ENCODE measurements at regions not wholly inside any gene's neighbourhood (a gene's known extent, or its start where the extent isn't known, plus 50 kb on each side); places are given as distances from the start of the nearest gene placed in this dataset.

DNA sequence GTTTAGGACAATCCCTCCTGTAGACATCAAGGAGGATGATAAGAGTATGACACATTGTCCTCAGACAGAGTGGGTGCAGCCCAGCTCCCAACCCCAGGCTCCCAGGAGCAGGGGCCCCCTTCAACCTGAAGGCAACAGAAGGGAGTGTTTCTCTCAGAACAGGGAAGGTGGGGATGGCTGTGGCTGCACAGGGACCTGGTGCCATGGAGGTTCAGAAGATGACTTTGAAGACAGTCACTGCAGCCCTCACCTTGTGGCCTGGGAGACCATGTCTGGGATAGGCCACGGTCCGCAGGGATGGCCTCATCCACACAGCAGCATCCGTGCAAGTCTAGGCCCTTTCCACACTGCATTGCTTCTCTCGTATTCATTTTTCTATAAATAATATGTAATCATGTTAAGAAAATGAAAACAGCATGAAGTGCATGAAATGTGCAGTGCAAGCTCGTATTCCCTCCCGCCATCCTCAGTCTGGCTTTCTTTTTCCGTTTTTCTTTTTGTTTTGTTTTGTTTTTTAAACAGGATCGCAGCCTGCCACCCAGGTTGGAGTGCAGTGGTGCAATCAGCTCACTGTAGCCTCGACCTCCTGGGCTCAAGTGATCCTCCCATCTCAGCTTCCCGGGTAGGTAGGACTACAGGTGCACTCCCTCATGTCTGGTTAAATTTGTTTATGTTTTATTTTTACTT is 71.1 kb downstream of the METRNL start:
- Histone ChIP-seq H3K4me1 (ENCODE audit: control insufficient read depth in 2 of 2, insufficient read depth in 2 of 2, low read length in 2 of 2) (no peaks in the 10 kb centered on the region), H3K9me3 (ENCODE audit: control insufficient read depth in 2 of 2, insufficient read depth in 1 of 2, low read length in 1 of 2) (no peaks in the 10 kb centered on the region), H3K27ac (ENCODE audit: low read depth in 1 of 2, low read length in 1 of 2) (no peak overlapping the region), H3K4me3 (ENCODE audit: low read length in 2 of 2) (no peak overlapping the region), H3K27me3 (ENCODE audit: control insufficient read depth in 2 of 2, insufficient read depth in 1 of 2, low read length in 1 of 2) (peaks cover 0 to 3% of the 10 kb centered on the region in 2 donors), H3K36me3 (ENCODE audit: control insufficient read depth in 2 of 2, insufficient read depth in 2 of 2, low read length in 1 of 2) (no peaks in the 10 kb centered on the region)
- DNase-seq (ENCODE audit: low read depth in 6 of 9, low spot score in 9 of 9): no peak
- 83% methylated on average over 10 of the region's 10 CpGs for WGBS

GRCh38 chr17:83151056-83151441 is 71.6 kb downstream of the METRNL start:
- no peak for DNase-seq (ENCODE audit: low read depth in 6 of 9, low spot score in 9 of 9)
- 96% methylated on average over 16 of the region's 16 CpGs for whole genome bisulfite sequencing
- peaks cover 0 to 3% of the 10 kb centered on the region in 2 donors for H3K27me3 ChIP-seq (ENCODE audit: control insufficient read depth in 2 of 2, insufficient read depth in 1 of 2, low read length in 1 of 2)

GRCh38 chr17:83151442-83152226 is 72.2 kb downstream of the METRNL start:
- Histone ChIP-seq H3K9me3 (ENCODE audit: control insufficient read depth in 2 of 2, insufficient read depth in 1 of 2, low read length in 1 of 2) (no peaks in the 10 kb centered on the region), H3K27me3 (ENCODE audit: control insufficient read depth in 2 of 2, insufficient read depth in 1 of 2, low read length in 1 of 2) (peaks cover 0 to 3% of the 10 kb centered on the region in 2 donors), H3K27ac (ENCODE audit: low read depth in 1 of 2, low read length in 1 of 2) (no peak overlapping the region), H3K4me3 (ENCODE audit: low read length in 2 of 2) (no peak overlapping the region), H3K4me1 (ENCODE audit: control insufficient read depth in 2 of 2, insufficient read depth in 2 of 2, low read length in 2 of 2) (no peaks in the 10 kb centered on the region), H3K36me3 (ENCODE audit: control insufficient read depth in 2 of 2, insufficient read depth in 2 of 2, low read length in 1 of 2) (no peaks in the 10 kb centered on the region)
- no peak for DNase-seq (ENCODE audit: low read depth in 6 of 9, low spot score in 9 of 9)
- WGBS: 96% methylated on average over 32 of the region's 32 CpGs

More at GRCh38 chr17:83151056-83151441, 71.6 kb downstream of the METRNL start:
- Histone ChIP-seq H3K36me3 (ENCODE audit: control insufficient read depth in 2 of 2, insufficient read depth in 2 of 2, low read length in 1 of 2) (no peaks in the 10 kb centered on the region), H3K4me1 (ENCODE audit: control insufficient read depth in 2 of 2, insufficient read depth in 2 of 2, low read length in 2 of 2) (no peaks in the 10 kb centered on the region), H3K4me3 (ENCODE audit: low read length in 2 of 2) (no peak overlapping the region), H3K27ac (ENCODE audit: low read depth in 1 of 2, low read length in 1 of 2) (no peak overlapping the region), H3K9me3 (ENCODE audit: control insufficient read depth in 2 of 2, insufficient read depth in 1 of 2, low read length in 1 of 2) (no peaks in the 10 kb centered on the region)

GRCh38 chr17:83152227-83152744 is 72.9 kb downstream of the METRNL start:
- WGBS: 97% methylated on average over 31 of the region's 31 CpGs
- Histone ChIP-seq H3K27ac (ENCODE audit: low read depth in 1 of 2, low read length in 1 of 2) (no peak overlapping the region), H3K36me3 (ENCODE audit: control insufficient read depth in 2 of 2, insufficient read depth in 2 of 2, low read length in 1 of 2) (no peaks in the 10 kb centered on the region), H3K4me1 (ENCODE audit: control insufficient read depth in 2 of 2, insufficient read depth in 2 of 2, low read length in 2 of 2) (no peaks in the 10 kb centered on the region), H3K27me3 (ENCODE audit: control insufficient read depth in 2 of 2, insufficient read depth in 1 of 2, low read length in 1 of 2) (peaks cover 0 to 3% of the 10 kb centered on the region in 2 donors), H3K9me3 (ENCODE audit: control insufficient read depth in 2 of 2, insufficient read depth in 1 of 2, low read length in 1 of 2) (no peaks in the 10 kb centered on the region), H3K4me3 (ENCODE audit: low read length in 2 of 2) (no peak overlapping the region)
- DNase-seq (ENCODE audit: low read depth in 6 of 9, low spot score in 9 of 9): no peak

GRCh38 chr17:83152745-83153611 is 73.6 kb downstream of the METRNL start:
- peak in 1 of 9 donors; percentile 9 for DNase-seq (ENCODE audit: low read depth in 6 of 9, low spot score in 9 of 9)
- Histone ChIP-seq H3K36me3 (ENCODE audit: control insufficient read depth in 2 of 2, insufficient read depth in 2 of 2, low read length in 1 of 2) (no peaks in the 10 kb centered on the region), H3K4me1 (ENCODE audit: control insufficient read depth in 2 of 2, insufficient read depth in 2 of 2, low read length in 2 of 2) (no peaks in the 10 kb centered on the region), H3K27ac (ENCODE audit: low read depth in 1 of 2, low read length in 1 of 2) (no peak overlapping the region), H3K27me3 (ENCODE audit: control insufficient read depth in 2 of 2, insufficient read depth in 1 of 2, low read length in 1 of 2) (peaks cover 0 to 3% of the 10 kb centered on the region in 2 donors), H3K9me3 (ENCODE audit: control insufficient read depth in 2 of 2, insufficient read depth in 1 of 2, low read length in 1 of 2) (no peaks in the 10 kb centered on the region), H3K4me3 (ENCODE audit: low read length in 2 of 2) (no peak overlapping the region)
- WGBS: 96% methylated on average over 64 of the region's 64 CpGs

DNA sequence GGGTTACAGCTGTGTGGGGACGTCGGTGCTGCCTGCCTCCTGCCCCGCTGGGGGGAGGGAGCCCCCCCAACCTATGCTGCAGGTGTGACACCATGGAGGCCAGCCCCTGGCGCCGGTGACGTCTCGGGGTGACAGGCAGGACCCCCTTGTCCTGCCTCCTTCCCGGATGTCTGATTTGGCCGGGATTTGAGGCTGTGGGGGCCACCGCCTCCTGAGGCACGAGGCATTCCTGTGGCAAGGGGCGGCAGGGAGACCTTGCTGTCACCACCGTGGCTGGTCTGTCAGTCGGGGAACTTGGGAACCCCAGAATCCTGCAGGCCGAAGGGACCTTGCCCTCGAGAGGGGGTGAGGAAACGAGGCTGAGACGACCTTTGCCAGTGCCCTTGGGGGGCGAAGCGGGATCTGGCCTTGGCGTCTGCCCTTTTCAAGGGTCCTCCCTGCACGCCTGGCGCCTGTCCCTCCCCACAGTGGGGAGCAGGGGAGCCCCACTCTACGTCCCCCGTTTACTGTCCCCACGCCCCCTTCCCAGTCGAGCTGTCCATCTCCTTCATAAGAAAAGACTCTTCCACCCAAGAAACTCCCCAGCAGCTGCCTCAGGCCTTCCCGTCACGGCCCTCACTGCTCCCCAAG is 74.4 kb downstream of the METRNL start:
- H3K36me3 ChIP-seq (ENCODE audit: control insufficient read depth in 2 of 2, insufficient read depth in 2 of 2, low read length in 1 of 2): no peaks in the 10 kb centered on the region
- no peaks in the 10 kb centered on the region for H3K4me1 ChIP-seq (ENCODE audit: control insufficient read depth in 2 of 2, insufficient read depth in 2 of 2, low read length in 2 of 2)
- no peak for DNase-seq (ENCODE audit: low read depth in 6 of 9, low spot score in 9 of 9)
- no peaks in the 10 kb centered on the region for H3K9me3 ChIP-seq (ENCODE audit: control insufficient read depth in 2 of 2, insufficient read depth in 1 of 2, low read length in 1 of 2)
- WGBS: 93% methylated on average over 29 of the region's 29 CpGs
- H3K27ac ChIP-seq (ENCODE audit: low read depth in 1 of 2, low read length in 1 of 2): no peak overlapping the region
- H3K4me3 ChIP-seq (ENCODE audit: low read length in 2 of 2): no peak overlapping the region
- peaks cover 0 to 3% of the 10 kb centered on the region in 2 donors for H3K27me3 ChIP-seq (ENCODE audit: control insufficient read depth in 2 of 2, insufficient read depth in 1 of 2, low read length in 1 of 2)

- Histone ChIP-seq H3K36me3 (ENCODE audit: control insufficient read depth in 2 of 2, insufficient read depth in 2 of 2, low read length in 1 of 2) (no peaks in the 10 kb centered on the region), H3K27me3 (ENCODE audit: control insufficient read depth in 2 of 2, insufficient read depth in 1 of 2, low read length in 1 of 2) (peaks cover 0 to 3% of the 10 kb centered on the region in 2 donors), H3K4me1 (ENCODE audit: control insufficient read depth in 2 of 2, insufficient read depth in 2 of 2, low read length in 2 of 2) (no peaks in the 10 kb centered on the region), H3K9me3 (ENCODE audit: control insufficient read depth in 2 of 2, insufficient read depth in 1 of 2, low read length in 1 of 2) (no peaks in the 10 kb centered on the region), H3K4me3 (ENCODE audit: low read length in 2 of 2) (no peak overlapping the region), H3K27ac (ENCODE audit: low read depth in 1 of 2, low read length in 1 of 2) (no peak overlapping the region)
- 91% methylated on average over 9 of the region's 9 CpGs for WGBS
- no peak for DNase-seq (ENCODE audit: low read depth in 6 of 9, low spot score in 9 of 9)
Measured at GRCh38 chr17:83154311-83155127, 75.1 kb downstream of the METRNL start.
